Activated CD8-positive, alpha-beta T cell treated with anti-CD3 and anti-CD28 coated beads, Interleukin-2, amount 10 ng/mL, durations not matched to agents 7 days and 5 days (primary cell): ENCODE measurements at regions not wholly inside any gene's neighbourhood (a gene's known extent, or its start where the extent isn't known, plus 50 kb on each side); places are given as distances from the start of the nearest gene placed in this dataset.

Experiments used
- ATAC-seq: fragments of 150-1000 bp; cut with Tn5 transposase; one replicate; pipeline ENCODE4 v1.10.0; 2021; ENCODE audit warnings: moderate library complexity
- CTCF ChIA-PET: fragments of 350-600 bp; sonication (Branson Sonifier 250); formaldehyde crosslinking; loops from one replicate; lab custom pipeline; 2021; ENCODE audit warnings: antibody characterized with exemption; lab: Charles Lee
- POLR2A ChIA-PET: fragments of 350-600 bp; sonication (Branson Sonifier 250); formaldehyde crosslinking; loops from one replicate; lab custom pipeline; 2021; ENCODE audit warnings: antibody characterized with exemption; lab: Charles Lee
- DNase-seq: peaks from one replicate; pipeline ENCODE4 v3.0.0-alpha.2; 2020
- H3K27ac Mint-ChIP-seq: one replicate; pipeline ENCODE4 v1.8.0; 2021; ENCODE audit warnings: mild to moderate bottlenecking, mixed read lengths
- H3K27me3 Mint-ChIP-seq: one replicate; pipeline ENCODE4 v1.8.0; 2021; ENCODE audit warnings: low read depth, mixed read lengths
- H3K36me3 Mint-ChIP-seq: one replicate; pipeline ENCODE4 v1.8.0; 2021; ENCODE audit warnings: low read depth, mixed read lengths
- H3K4me1 Mint-ChIP-seq: one replicate; pipeline ENCODE4 v1.8.0; 2021; ENCODE audit warnings: low read depth, mixed read lengths
- H3K4me3 Mint-ChIP-seq: one replicate; pipeline ENCODE4 v1.8.0; 2021; ENCODE audit warnings: mild to moderate bottlenecking, mixed read lengths
- H3K9me3 Mint-ChIP-seq: one replicate; pipeline ENCODE4 v1.8.0; 2022; ENCODE audit warnings: mixed read lengths; ENCODE audit not compliant: insufficient read depth

DNA sequence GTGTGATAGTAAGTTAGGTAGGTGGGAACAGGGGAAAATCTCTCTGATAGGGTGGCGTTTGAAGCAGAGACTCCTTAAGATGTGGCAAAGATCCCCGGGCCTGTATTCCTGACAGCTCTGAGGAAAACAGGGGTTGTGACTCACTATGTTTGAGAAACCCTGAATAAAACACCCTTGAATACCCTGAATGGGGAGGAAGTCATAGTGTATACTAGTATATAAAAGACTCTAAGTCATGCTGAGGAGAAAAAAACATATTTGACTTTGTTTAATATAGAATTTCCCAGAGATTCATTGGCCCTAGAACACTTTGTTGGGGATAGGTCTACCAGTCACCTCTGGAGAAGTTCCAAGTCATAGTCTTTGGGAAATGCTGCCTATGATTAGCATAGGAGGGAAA lies 590.9 kb downstream of the IRS1 start:
- H3K4me1 Mint-ChIP-seq = no peaks in the 10 kb centered on the region
- H3K27me3 Mint-ChIP-seq = no peaks in the 10 kb centered on the region
- POLR2A ChIA-PET = no interaction called here
- H3K9me3 Mint-ChIP-seq = no peaks in the 10 kb centered on the region
- ATAC-seq (no peak), DNase-seq (no peak)
- no peaks in the 10 kb centered on the region for H3K36me3 Mint-ChIP-seq
- no peak overlapping the region for H3K4me3 Mint-ChIP-seq
- CTCF ChIA-PET = no interaction called here
- H3K27ac Mint-ChIP-seq = no peak overlapping the region

DNA sequence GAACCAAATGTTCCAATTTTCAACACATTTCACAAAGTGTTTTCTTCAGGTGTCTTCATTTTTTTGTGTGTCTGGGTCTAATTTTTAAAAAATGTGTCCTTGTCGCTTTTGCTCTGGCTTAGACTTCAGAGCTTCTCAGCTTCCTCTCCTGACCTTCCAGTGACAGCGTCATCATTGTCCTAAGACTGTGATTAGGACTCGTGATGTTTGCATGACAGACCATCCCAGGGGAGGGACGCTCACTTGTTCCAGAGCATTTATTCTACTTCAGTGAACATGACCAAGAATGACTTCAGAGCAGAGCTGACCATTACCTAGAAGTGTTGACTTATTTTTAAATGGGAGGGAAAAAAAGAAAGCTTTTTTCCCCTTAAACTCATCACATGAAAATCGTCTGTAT lies 591.9 kb downstream of the IRS1 start:
- H3K36me3 Mint-ChIP-seq = no peaks in the 10 kb centered on the region
- ChIA-PET POLR2A (no interaction called here), CTCF (no interaction called here)
- no peaks in the 10 kb centered on the region for H3K4me1 Mint-ChIP-seq
- H3K27ac Mint-ChIP-seq = no peak overlapping the region
- H3K9me3 Mint-ChIP-seq = no peaks in the 10 kb centered on the region
- ATAC-seq = no peak
- H3K4me3 Mint-ChIP-seq = no peak overlapping the region
- DNase-seq = no peak
- H3K27me3 Mint-ChIP-seq = peaks cover 2% of the 10 kb centered on the region

DNA sequence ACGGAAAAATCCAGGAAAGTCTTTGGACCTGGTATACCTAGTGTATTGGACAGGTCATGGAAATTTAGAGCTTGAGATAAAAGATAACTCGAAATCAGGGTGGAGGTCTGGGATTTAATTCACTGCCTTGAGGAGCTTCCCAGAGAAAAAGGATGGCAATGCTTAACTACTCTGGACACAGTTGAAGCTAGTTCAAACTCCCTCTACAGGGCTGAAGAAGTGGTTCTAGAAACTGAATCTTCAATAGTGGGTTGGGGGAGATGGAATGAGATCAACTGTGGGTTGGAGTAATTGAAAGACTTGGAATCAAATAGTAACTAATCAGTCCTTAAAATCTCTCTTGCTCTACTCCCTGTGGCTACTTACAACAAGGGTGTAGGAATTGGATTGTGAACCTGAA lies 600.1 kb downstream of the IRS1 start:
- Mint-ChIP-seq H3K27ac (no peak overlapping the region), H3K4me3 (no peak overlapping the region), H3K4me1 (no peaks in the 10 kb centered on the region), H3K36me3 (no peaks in the 10 kb centered on the region), H3K9me3 (no peaks in the 10 kb centered on the region), H3K27me3 (peaks cover 2% of the 10 kb centered on the region)
- POLR2A ChIA-PET = no interaction called here
- DNase-seq (no peak), ATAC-seq (no peak)
- CTCF ChIA-PET = no interaction called here

DNA sequence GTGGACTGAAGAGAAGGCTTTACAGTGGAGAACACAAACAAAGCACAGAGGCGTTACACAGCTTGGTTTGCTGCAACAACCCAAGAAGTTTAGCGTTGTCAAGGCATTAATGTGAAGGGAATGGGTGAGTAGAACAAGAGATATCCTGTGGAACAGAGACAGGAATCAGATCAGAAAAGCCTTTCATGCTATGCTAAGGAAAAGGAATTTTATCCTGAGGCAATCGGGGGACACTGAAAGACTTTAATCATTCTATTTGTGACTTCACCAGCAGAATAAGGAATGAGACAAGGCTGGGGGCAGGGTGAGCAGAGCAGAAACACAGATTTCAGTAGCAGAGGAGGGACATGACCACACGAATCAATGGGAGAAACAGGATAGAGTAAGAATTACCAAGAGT lies 600.7 kb downstream of the IRS1 start:
- H3K9me3 Mint-ChIP-seq = no peaks in the 10 kb centered on the region
- no peaks in the 10 kb centered on the region for H3K4me1 Mint-ChIP-seq
- H3K36me3 Mint-ChIP-seq = no peaks in the 10 kb centered on the region
- H3K27ac Mint-ChIP-seq = no peak overlapping the region
- H3K4me3 Mint-ChIP-seq = no peak overlapping the region
- POLR2A ChIA-PET = no interaction called here
- ATAC-seq = no peak
- DNase-seq = no peak
- H3K27me3 Mint-ChIP-seq = peaks cover 2% of the 10 kb centered on the region
- CTCF ChIA-PET = no interaction called here

DNA sequence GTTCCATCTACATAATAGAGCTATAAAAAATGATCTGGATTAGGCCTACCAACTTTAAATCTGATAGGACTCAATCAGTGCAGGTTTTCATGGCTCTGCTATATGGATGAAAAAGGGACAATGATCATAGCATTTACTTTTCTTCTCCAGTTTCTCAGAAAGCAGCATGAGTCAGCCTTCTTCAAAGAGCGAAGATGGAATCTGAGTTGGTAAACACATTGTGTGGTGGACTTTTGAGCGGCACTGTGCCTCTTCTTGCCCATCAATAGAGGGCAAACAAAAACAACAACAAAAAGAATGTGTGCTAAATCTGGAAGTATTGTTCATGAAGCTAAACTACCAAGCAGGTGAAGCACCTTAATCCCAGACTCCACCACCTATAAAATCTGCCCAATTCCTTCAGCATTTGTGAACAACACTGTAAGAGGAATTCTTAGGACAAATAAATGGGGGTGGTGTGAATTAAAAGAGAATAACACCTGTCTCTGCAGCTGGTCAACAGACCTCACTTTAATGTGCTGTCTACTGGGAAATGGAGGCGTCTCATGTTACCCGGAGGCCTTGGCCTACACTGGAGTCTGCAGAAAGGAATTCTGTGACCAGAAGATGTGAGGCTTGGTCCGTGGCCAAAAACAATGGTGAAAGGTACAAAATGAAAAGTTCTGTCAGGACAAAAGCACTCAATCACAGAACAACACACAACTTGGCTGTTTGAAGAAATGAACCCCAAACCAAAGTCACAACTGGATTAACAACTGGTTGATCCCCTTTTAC lies 609.0 kb downstream of the IRS1 start:
- H3K9me3 Mint-ChIP-seq = no peaks in the 10 kb centered on the region
- ChIA-PET CTCF (no interaction called here), POLR2A (no interaction called here)
- ATAC-seq = no peak
- H3K4me1 Mint-ChIP-seq = no peaks in the 10 kb centered on the region
- H3K27ac Mint-ChIP-seq = no peak overlapping the region
- H3K27me3 Mint-ChIP-seq = no peaks in the 10 kb centered on the region
- H3K36me3 Mint-ChIP-seq = no peaks in the 10 kb centered on the region
- H3K4me3 Mint-ChIP-seq = no peak overlapping the region
- no peak for DNase-seq

DNA sequence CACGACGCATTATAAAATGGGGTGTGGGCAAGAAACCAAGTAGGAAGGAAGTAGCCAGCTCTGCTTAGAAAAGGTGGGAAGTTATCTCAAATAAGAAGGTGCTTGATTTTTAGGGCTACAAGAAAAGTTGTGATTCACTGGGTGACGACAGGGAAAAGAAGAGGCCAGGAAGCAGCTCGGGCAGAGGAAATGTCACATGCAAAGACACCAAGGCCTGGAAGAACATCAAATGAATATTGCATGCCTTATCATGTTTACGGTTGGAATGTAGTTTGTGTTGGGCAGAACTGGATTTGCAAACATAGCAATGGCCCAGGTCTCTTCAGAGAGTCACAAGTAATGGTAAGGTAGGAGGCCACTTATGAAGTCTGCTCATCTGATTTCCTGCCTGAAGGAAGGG lies 610.6 kb downstream of the IRS1 start:
- POLR2A ChIA-PET = no interaction called here
- Mint-ChIP-seq H3K36me3 (no peaks in the 10 kb centered on the region), H3K4me3 (no peak overlapping the region), H3K27me3 (no peaks in the 10 kb centered on the region), H3K9me3 (no peaks in the 10 kb centered on the region), H3K4me1 (no peaks in the 10 kb centered on the region), H3K27ac (no peak overlapping the region)
- CTCF ChIA-PET = no interaction called here
- ATAC-seq (no peak), DNase-seq (no peak)

DNA sequence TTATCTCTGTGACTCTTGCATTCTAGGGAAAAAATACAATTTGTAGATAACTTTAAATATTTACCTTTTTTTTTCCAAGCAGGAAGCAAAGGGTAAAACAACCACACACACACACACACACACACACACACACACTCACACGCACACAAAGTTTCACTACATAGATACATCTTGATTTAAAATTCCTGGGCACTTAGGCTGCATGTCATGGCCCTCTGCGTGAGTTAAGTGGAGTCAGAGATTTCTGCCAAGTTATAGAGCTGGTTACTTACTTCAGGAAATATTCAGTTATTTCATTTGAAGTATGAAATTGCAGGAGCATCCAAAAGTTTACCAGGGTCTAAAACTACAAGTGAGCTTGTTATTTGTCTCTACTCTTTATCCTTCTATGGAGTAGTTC lies 612.0 kb downstream of the IRS1 start:
- DNase-seq (no peak), ATAC-seq (no peak)
- ChIA-PET POLR2A (no interaction called here), CTCF (no interaction called here)
- H3K27me3 Mint-ChIP-seq = no peaks in the 10 kb centered on the region
- no peaks in the 10 kb centered on the region for H3K4me1 Mint-ChIP-seq
- H3K36me3 Mint-ChIP-seq = no peaks in the 10 kb centered on the region
- H3K27ac Mint-ChIP-seq = no peak overlapping the region
- H3K9me3 Mint-ChIP-seq = no peaks in the 10 kb centered on the region
- H3K4me3 Mint-ChIP-seq = no peak overlapping the region

DNA sequence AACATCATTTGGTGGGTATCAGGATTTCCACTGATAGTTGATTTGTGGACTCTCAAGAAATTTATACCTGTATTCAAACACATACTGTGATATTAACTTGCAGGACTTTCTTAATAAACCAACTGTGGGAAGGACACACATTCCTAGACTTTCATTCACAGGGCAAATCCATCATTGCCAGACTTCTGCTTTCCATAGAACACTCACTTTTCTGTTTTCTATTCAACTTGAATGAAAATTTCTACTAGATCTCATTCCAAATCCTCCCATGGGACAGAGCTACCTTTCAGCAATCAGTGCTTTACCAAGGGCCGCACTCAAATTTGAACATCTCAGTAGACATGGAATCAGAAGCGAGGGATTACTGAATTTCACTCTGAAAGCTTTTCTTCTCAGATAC lies 612.5 kb downstream of the IRS1 start:
- POLR2A ChIA-PET = no interaction called here
- CTCF ChIA-PET = no interaction called here
- no peak for ATAC-seq

DNA sequence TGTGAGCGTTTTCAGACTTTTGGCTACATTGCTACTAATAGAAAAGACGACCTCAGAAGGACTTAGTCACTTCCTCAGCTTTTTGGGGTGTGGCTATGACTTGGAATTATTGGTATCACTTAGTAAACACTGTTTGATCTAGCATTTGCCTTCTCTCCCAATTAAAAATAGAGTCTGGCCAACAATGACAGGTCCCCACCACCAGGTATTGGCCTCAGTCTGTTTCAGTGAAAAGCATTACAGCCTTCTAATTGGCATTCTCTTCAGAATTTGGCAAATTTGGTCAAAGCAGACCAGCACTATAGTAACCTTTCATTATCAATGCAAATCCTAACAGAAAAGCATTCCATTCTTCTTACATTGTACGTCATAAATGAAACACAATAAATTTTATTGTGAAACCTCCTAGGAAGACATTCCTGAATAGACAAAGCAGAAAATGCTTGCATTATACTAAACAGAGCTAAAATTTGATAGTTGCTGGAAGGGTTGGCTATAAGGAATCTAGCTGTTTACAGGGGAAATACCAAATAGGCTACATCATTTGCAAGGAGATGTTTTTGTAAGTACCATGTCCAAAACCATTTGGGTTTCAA lies 613.9 kb downstream of the IRS1 start:
- Mint-ChIP-seq H3K9me3 (no peaks in the 10 kb centered on the region), H3K27ac (no peak overlapping the region), H3K36me3 (no peaks in the 10 kb centered on the region), H3K4me3 (no peak overlapping the region), H3K4me1 (no peaks in the 10 kb centered on the region), H3K27me3 (no peaks in the 10 kb centered on the region)
- ChIA-PET POLR2A (no interaction called here), CTCF (no interaction called here)
- DNase-seq (no peak), ATAC-seq (no peak)

More for the DNA sequence above, 612.5 kb downstream of the IRS1 start:
- no peaks in the 10 kb centered on the region for H3K27me3 Mint-ChIP-seq
- H3K4me1 Mint-ChIP-seq = no peaks in the 10 kb centered on the region
- no peaks in the 10 kb centered on the region for H3K36me3 Mint-ChIP-seq
- H3K4me3 Mint-ChIP-seq = no peak overlapping the region
- no peaks in the 10 kb centered on the region for H3K9me3 Mint-ChIP-seq
- no peak overlapping the region for H3K27ac Mint-ChIP-seq
- DNase-seq = no peak

DNA sequence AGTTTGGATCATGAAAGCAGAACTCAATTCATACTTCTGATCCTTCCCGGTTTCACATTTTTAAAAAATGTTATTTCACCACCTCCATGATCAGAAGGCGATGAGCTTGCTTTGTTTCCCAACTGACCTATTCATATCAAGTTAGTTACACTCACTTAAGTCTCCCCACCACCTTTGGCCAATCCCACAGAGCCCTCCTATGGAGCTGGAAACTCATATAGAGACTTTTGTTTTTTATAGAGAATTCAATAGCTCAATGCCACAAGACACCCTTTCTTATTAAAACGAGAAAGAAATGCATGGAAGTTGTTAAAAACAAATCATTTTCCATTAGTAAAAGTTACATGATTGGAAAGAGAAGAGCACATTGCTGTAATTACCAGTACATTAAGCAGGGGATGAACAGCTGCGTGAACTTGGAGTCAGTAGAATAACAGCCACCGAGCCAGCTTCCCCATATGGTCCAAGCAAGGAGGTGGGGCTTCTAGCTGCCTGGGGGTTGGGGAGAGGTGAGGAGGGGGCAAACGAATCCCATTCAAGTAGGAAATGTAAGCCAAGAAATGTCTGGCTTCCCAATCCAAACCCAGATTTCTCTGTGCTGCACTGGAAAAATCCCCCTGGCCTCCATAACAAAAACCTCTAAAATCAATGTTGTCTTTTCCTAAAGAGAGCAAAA lies 614.5 kb downstream of the IRS1 start:
- CTCF ChIA-PET = no interaction called here

DNA sequence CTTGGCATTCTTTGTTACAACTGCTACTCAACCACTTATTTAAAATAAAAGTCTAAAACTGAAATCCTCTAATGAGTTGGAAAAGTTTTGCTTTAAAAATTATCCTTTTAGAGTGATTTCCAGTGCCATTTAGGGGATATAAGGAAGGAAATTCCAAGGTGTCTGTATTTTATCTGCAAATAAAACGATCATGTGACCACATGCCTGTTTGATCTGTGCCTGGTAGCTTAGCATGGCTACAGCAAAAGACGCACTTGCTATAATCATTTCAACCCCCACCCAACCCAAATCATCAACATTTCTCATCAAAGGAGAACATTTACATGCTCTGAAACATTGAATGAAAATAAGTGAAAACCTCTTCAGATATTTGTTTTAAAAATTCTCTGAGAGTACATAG lies 615.1 kb downstream of the IRS1 start:
- no peak for ATAC-seq
- H3K4me1 Mint-ChIP-seq = no peaks in the 10 kb centered on the region
- no peak overlapping the region for H3K4me3 Mint-ChIP-seq
- no peaks in the 10 kb centered on the region for H3K36me3 Mint-ChIP-seq
- no peak overlapping the region for H3K27ac Mint-ChIP-seq
- DNase-seq = no peak
- no peaks in the 10 kb centered on the region for H3K9me3 Mint-ChIP-seq
- ChIA-PET POLR2A (no interaction called here), CTCF (no interaction called here)
- no peaks in the 10 kb centered on the region for H3K27me3 Mint-ChIP-seq

More for the DNA sequence above, 614.5 kb downstream of the IRS1 start:
- no peaks in the 10 kb centered on the region for H3K4me1 Mint-ChIP-seq
- H3K27ac Mint-ChIP-seq = no peak overlapping the region
- H3K4me3 Mint-ChIP-seq = no peak overlapping the region
- no peaks in the 10 kb centered on the region for H3K36me3 Mint-ChIP-seq
- no peak for DNase-seq
- POLR2A ChIA-PET = no interaction called here
- no peaks in the 10 kb centered on the region for H3K27me3 Mint-ChIP-seq
- no peaks in the 10 kb centered on the region for H3K9me3 Mint-ChIP-seq
- no peak for ATAC-seq

DNA sequence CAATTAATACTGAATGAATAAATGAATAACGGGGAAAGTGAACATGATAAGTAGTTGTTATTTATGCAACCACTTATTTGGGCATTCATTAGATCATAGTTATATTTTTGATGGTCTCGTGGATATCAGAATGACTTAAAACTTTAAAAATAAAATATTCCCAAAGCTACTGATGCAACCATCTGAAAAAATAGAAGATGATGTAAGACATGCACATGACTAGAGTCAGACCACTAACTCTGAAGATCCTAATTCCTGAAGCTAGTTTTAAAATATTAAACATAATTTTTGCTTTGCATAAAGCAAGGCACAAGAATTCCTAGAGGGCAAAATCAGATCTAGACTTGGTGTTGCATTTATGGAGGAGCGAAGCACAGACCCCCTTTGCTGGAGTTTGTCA lies 616.1 kb downstream of the IRS1 start:
- POLR2A ChIA-PET = no interaction called here
- no peak for ATAC-seq

More for the DNA sequence above, 616.1 kb downstream of the IRS1 start:
- Mint-ChIP-seq H3K36me3 (no peaks in the 10 kb centered on the region), H3K9me3 (peaks cover 4% of the 10 kb centered on the region), H3K4me3 (no peak overlapping the region), H3K4me1 (no peaks in the 10 kb centered on the region), H3K27ac (no peak overlapping the region), H3K27me3 (no peaks in the 10 kb centered on the region)
- CTCF ChIA-PET = no interaction called here
- no peak for DNase-seq
